Left ventricle myocardium inferior (tissue), 1 donor: ENCODE measurements at regions not wholly inside any gene's neighbourhood (a gene's known extent, or its start where the extent isn't known, plus 50 kb on each side); places are given as distances from the start of the nearest gene placed in this dataset.
A peak's percentile ranks its signal among the peaks of the same experiment; 100 is the strongest.

Experiments
- DNase-seq: peaks from one replicate; pipeline ENCODE4 v3.0.0-alpha.2; 2020
- H3K27ac ChIP-seq: fragments of 200-600 bp; replicated peaks from 2 replicates; pipeline ENCODE4 v1.8.0; 2021
- H3K27me3 ChIP-seq: fragments of 200-600 bp; 2 replicates; pipeline ENCODE4 v1.8.0; 2021; ENCODE audit warnings: low read depth
- H3K36me3 ChIP-seq: fragments of 200-600 bp; 2 replicates; pipeline ENCODE4 v1.8.0; 2021
- H3K4me1 ChIP-seq: fragments of 200-600 bp; 2 replicates; pipeline ENCODE4 v1.8.0; 2021
- H3K4me3 ChIP-seq: fragments of 200-600 bp; 2 replicates; pipeline ENCODE4 v1.8.0; 2021; ENCODE audit warnings: mild to moderate bottlenecking, moderate library complexity
- H3K9me3 ChIP-seq: fragments of 200-600 bp; replicated peaks from 2 replicates; pipeline ENCODE4 v1.8.0; 2021
- intact Hi-C: fragments of 100-400 bp; cut with micrococcal nuclease; formaldehyde crosslinking; loops from one replicate; pipeline ENCODE4 v1.11.0; 2022
- TF ChIP-seq, protein P1 (sequence below): fragments of 200-600 bp; IDR thresholded peaks from 2 replicates; pipeline ENCODE4 v1.8.0; 2021; ENCODE audit warnings: antibody characterized with exemption, mild to moderate bottlenecking, borderline replicate concordance
- donor health status: DM: no; HTN: yes; CAD: no; lungs with severe emphysema.

DNA sequence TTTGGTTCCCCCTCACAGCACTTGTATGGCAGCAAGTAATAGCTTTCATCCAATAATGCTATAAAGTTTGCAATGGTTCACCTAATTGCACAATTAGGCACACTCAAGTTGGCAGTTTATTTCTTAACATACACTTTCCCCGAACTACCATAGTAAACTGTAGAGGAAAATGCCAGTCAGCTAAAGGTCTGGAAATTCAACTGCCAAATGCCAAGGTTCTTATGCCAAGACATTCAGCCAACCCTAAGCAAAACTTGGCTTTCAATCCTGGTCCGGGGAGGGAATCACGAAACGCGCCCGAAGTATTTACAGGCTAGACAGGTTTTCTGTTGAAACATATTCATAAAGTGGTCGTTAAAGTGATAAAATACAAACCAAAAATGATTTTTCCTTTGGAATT is 1512.4 kb upstream of the FLRT2 start:
- peaks cover 21% of the 10 kb centered on the region for H3K9me3 ChIP-seq
- no peak for DNase-seq
- TF ChIP-seq, protein P1, sequence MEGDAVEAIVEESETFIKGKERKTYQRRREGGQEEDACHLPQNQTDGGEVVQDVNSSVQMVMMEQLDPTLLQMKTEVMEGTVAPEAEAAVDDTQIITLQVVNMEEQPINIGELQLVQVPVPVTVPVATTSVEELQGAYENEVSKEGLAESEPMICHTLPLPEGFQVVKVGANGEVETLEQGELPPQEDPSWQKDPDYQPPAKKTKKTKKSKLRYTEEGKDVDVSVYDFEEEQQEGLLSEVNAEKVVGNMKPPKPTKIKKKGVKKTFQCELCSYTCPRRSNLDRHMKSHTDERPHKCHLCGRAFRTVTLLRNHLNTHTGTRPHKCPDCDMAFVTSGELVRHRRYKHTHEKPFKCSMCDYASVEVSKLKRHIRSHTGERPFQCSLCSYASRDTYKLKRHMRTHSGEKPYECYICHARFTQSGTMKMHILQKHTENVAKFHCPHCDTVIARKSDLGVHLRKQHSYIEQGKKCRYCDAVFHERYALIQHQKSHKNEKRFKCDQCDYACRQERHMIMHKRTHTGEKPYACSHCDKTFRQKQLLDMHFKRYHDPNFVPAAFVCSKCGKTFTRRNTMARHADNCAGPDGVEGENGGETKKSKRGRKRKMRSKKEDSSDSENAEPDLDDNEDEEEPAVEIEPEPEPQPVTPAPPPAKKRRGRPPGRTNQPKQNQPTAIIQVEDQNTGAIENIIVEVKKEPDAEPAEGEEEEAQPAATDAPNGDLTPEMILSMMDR: no peak
- no peaks in the 10 kb centered on the region for H3K4me1 ChIP-seq
- intact Hi-C loops: no loop called here
- no peak overlapping the region for H3K27ac ChIP-seq
- H3K4me3 ChIP-seq: no peak overlapping the region
- no peaks in the 10 kb centered on the region for H3K27me3 ChIP-seq
- no peaks in the 10 kb centered on the region for H3K36me3 ChIP-seq

DNA sequence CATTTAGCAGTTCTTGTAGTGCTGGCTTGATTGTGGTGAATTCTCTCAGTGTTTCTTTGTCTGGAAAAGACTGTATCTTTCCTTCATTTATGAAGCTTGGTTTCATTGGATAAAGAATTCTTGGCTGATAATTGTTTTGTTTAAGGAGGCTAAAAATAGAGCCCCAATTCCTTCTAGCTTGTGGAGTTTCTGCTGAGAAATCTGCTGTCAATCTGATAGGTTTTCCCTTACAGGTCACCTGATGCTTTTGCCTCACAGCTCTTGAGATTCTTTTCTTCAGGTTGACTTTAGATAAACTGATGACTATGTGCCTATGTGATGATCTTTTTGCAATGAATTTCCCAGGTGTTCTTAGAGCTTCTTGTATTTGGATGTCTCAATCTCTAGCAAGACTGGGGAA is 1508.5 kb upstream of the FLRT2 start:
- H3K4me1 ChIP-seq: no peaks in the 10 kb centered on the region
- TF ChIP-seq, protein P1: no peak
- no peaks in the 10 kb centered on the region for H3K36me3 ChIP-seq
- H3K9me3 ChIP-seq: peaks cover 21% of the 10 kb centered on the region
- H3K27ac ChIP-seq: no peak overlapping the region
- no peak overlapping the region for H3K4me3 ChIP-seq
- no peak for DNase-seq
- intact Hi-C loops: no loop called here
- H3K27me3 ChIP-seq: no peaks in the 10 kb centered on the region

DNA sequence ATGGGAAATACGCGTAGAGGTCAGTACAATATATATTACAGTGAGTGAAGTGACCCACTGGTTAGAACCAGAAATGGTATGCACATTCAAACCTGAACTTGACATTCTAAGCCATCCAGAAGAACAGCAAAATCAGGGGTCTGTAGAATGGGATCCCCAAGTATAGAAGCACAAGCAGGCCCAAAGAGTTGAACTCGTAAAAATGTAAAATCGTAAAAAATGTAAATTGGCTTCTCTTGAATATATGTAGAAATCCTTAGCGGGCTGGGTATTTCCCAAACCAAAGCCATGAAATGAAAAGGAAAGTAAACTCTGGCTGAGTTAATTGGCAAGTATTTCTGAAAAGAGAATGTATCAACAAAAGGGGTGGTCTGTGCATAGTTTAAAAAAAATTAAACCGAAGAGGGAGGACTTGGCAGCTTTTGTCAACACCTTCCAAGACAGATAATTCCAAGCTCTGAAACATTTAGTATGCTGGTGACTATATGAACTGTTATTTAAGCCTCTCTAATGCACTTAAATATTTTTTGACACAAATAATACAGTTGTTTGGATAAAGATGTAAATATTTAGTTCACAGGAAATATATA is 1505.6 kb upstream of the FLRT2 start:
- no peaks in the 10 kb centered on the region for H3K4me1 ChIP-seq
- no peak overlapping the region for H3K4me3 ChIP-seq
- peaks cover 21% of the 10 kb centered on the region for H3K9me3 ChIP-seq
- no peaks in the 10 kb centered on the region for H3K27me3 ChIP-seq
- no peak overlapping the region for H3K27ac ChIP-seq
- H3K36me3 ChIP-seq: no peaks in the 10 kb centered on the region
- intact Hi-C loops: no loop called here
- TF ChIP-seq, protein P1: no peak
- DNase-seq: no peak

DNA sequence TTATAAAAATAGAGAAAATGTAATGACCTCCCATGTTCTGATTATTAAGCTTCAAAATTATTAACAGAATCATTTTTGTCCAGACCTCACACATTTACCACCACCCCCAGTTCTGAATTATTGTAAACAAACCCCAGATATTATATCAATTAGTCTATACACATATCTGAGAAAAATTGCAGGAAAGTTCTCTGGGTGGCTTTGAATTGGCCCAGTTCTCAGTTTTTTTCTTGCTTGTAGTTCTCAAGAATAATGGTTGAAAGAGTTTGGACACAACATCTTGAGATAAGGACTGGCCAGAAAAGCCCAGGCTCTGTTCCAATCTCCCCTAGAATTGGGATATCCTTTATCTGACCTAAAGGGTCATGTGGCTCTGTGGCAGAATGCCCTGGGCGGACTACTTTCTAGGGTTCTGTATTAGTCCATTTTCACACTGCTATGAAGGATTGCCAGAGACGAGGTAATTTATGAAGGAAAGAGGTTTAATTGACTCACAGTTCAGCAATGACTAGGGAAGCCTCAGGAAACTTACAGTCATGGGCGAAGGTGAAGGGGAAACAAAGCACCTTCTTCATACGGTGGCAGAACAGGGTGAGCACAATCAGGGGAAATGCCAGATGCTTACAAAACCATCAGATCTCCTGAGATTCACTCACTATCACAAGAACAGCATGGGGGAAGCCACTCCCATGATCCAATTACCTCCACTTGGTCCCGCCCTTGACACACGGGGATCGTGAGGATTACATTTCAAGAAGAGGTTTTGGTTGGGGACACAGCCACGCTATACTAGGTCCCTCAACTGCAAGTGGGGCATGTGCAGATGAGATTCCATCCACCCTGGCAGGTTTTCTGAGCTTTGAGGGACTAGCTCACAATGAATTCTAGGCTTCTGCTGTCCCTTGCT is 1504.6 kb upstream of the FLRT2 start:
- peaks cover 21% of the 10 kb centered on the region for H3K9me3 ChIP-seq
- no peaks in the 10 kb centered on the region for H3K4me1 ChIP-seq
- intact Hi-C loops: no loop called here
- no peak overlapping the region for H3K4me3 ChIP-seq
- TF ChIP-seq, protein P1: no peak
- no peaks in the 10 kb centered on the region for H3K36me3 ChIP-seq
- H3K27me3 ChIP-seq: no peaks in the 10 kb centered on the region
- DNase-seq: peak; percentile 26
- H3K27ac ChIP-seq: no peak overlapping the region

DNA sequence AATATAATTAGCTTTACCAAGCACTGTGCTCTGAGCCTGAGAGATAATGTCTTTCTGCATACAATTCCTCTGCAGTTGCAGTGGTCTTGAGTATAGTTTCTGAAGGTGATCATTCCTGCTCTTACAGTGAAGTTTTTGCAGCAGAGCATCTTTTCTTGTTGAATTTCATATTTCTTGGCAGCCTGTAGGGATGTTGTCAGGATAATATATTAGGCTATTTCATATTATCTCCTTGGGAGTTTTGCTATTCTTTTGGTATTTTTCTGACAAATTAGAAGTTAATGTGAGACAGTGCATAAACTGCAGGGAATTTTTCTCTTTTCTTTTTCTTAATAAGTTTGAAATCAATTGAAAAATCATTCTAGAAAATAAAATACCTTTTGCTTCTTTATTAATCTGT is 1502.6 kb upstream of the FLRT2 start:
- intact Hi-C loops: no loop called here
- Histone ChIP-seq H3K9me3 (peaks cover under 1% of the 10 kb centered on the region), H3K27me3 (no peaks in the 10 kb centered on the region)

More for the DNA sequence above, 1502.6 kb upstream of the FLRT2 start:
- TF ChIP-seq, protein P1: no peak
- Histone ChIP-seq H3K4me1 (no peaks in the 10 kb centered on the region), H3K27ac (no peak overlapping the region), H3K36me3 (no peaks in the 10 kb centered on the region), H3K4me3 (no peak overlapping the region)
- DNase-seq: no peak
